ENCODE measurements at regions not wholly inside any gene's neighbourhood (a gene's known extent, or its start where the extent isn't known, plus 50 kb on each side); places are given as distances from the start of the nearest gene placed in this dataset.

- TF ChIP-seq, protein P1, sequence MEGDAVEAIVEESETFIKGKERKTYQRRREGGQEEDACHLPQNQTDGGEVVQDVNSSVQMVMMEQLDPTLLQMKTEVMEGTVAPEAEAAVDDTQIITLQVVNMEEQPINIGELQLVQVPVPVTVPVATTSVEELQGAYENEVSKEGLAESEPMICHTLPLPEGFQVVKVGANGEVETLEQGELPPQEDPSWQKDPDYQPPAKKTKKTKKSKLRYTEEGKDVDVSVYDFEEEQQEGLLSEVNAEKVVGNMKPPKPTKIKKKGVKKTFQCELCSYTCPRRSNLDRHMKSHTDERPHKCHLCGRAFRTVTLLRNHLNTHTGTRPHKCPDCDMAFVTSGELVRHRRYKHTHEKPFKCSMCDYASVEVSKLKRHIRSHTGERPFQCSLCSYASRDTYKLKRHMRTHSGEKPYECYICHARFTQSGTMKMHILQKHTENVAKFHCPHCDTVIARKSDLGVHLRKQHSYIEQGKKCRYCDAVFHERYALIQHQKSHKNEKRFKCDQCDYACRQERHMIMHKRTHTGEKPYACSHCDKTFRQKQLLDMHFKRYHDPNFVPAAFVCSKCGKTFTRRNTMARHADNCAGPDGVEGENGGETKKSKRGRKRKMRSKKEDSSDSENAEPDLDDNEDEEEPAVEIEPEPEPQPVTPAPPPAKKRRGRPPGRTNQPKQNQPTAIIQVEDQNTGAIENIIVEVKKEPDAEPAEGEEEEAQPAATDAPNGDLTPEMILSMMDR (IDR thresholded peaks at IDR 0.05; ENCODE audit: low read depth, low read length), result no peak
- TF ChIP-seq EZH2phosphoT487 (IDR thresholded peaks at IDR 0.05; ENCODE audit: low read depth), result no peak
These were observed 733.2 kb downstream of the INHBA start for GRCh38 chr7:40969641-40970040.

All from OCI-LY3 (cell line).